HG03175 (cell line): ENCODE measurements at regions not wholly inside any gene's neighbourhood (a gene's known extent, or its start where the extent isn't known, plus 50 kb on each side); places are given as distances from the start of the nearest gene placed in this dataset.

Experiments used
- ATAC-seq: cut with Tn5 transposase; IDR thresholded peaks from one replicate; pipeline ENCODE4 v1.9.1; 2021; ENCODE audit warnings: mild to moderate bottlenecking, moderate library complexity; ENCODE audit not compliant: unreplicated experiment

GRCh38 chr9:110047232-110047954 lies 160.6 kb downstream of the C9orf152 start:
- peak; percentile 3 for ATAC-seq

- peak; percentile 33 for ATAC-seq
These were observed 160.0 kb downstream of the C9orf152 start for GRCh38 chr9:110047955-110048402.

GRCh38 chr9:110048403-110048975 lies 159.5 kb downstream of the C9orf152 start:
- peak; percentile 75 for ATAC-seq

GRCh38 chr9:110048976-110049698 lies 158.8 kb downstream of the C9orf152 start:
- peak; percentile 10 for ATAC-seq

GRCh38 chr9:110049699-110050450 lies 158.1 kb downstream of the C9orf152 start:
- ATAC-seq, result no peak

- ATAC-seq, result peak; percentile 50
These were observed 157.0 kb downstream of the C9orf152 start for GRCh38 chr9:110050925-110051355.

- ATAC-seq, result no peak
These were observed 151.9 kb downstream of the C9orf152 start for GRCh38 chr9:110056062-110056461.

- peak; percentile 68 for ATAC-seq
These were observed 149.5 kb downstream of the C9orf152 start for GRCh38 chr9:110058304-110058953.

GRCh38 chr9:110059461-110059860 lies 148.5 kb downstream of the C9orf152 start:
- ATAC-seq, result no peak

GRCh38 chr9:110064803-110065202 lies 143.2 kb downstream of the C9orf152 start:
- no peak for ATAC-seq

GRCh38 chr9:110065532-110065931 lies 142.4 kb downstream of the C9orf152 start:
- peak; percentile 82 for ATAC-seq

GRCh38 chr9:110066929-110067716 lies 140.8 kb downstream of the C9orf152 start:
- ATAC-seq, result no peak

GRCh38 chr9:110068212-110068611 lies 139.7 kb downstream of the C9orf152 start:
- ATAC-seq, result no peak

- no peak for ATAC-seq
These were observed 138.4 kb downstream of the C9orf152 start for GRCh38 chr9:110069326-110070248.

- ATAC-seq, result no peak
These were observed 135.2 kb downstream of the C9orf152 start for GRCh38 chr9:110072597-110073355.

GRCh38 chr9:110073356-110073905 lies 134.5 kb downstream of the C9orf152 start:
- no peak for ATAC-seq

GRCh38 chr9:110076894-110077725 lies 130.8 kb downstream of the C9orf152 start:
- no peak for ATAC-seq
